ENCODE measurements at regions not wholly inside any gene's neighbourhood (a gene's known extent, or its start where the extent isn't known, plus 50 kb on each side); places are given as distances from the start of the nearest gene placed in this dataset.

DNA sequence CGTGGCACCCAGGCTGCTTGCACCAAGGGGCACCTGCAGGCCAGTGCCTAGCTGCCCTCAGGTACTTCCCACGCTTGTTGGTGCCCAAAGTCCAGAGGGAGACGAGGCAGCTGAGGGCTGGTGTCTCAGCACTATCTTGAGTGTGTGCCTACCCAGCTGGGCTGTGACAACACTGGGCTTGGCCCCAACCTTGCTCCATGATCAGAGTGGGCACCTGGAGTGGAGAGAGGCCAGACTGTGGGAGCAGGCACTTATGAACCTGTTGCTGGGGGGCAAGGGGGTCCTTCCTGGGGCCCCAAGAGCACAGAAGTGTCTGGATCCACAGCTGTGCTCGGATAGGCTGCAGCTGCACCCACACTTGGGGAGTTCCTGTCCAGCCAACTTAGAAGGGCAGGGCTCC is 314.7 kb downstream of the KCNJ2 start:
- no peak for DNase-seq (ENCODE audit: low read depth, low spot score)
- no peak overlapping the region for H3K4me3 ChIP-seq (ENCODE audit: low read depth in 2 of 2, low read length in 2 of 2)
- H3K27me3 ChIP-seq (ENCODE audit: control insufficient read depth, insufficient read depth, low read length): no peaks in the 10 kb centered on the region
- intact Hi-C loops (cut with micrococcal nuclease; ENCODE audit: unreplicated experiment): no loop called here
- TF ChIP-seq, protein P1, sequence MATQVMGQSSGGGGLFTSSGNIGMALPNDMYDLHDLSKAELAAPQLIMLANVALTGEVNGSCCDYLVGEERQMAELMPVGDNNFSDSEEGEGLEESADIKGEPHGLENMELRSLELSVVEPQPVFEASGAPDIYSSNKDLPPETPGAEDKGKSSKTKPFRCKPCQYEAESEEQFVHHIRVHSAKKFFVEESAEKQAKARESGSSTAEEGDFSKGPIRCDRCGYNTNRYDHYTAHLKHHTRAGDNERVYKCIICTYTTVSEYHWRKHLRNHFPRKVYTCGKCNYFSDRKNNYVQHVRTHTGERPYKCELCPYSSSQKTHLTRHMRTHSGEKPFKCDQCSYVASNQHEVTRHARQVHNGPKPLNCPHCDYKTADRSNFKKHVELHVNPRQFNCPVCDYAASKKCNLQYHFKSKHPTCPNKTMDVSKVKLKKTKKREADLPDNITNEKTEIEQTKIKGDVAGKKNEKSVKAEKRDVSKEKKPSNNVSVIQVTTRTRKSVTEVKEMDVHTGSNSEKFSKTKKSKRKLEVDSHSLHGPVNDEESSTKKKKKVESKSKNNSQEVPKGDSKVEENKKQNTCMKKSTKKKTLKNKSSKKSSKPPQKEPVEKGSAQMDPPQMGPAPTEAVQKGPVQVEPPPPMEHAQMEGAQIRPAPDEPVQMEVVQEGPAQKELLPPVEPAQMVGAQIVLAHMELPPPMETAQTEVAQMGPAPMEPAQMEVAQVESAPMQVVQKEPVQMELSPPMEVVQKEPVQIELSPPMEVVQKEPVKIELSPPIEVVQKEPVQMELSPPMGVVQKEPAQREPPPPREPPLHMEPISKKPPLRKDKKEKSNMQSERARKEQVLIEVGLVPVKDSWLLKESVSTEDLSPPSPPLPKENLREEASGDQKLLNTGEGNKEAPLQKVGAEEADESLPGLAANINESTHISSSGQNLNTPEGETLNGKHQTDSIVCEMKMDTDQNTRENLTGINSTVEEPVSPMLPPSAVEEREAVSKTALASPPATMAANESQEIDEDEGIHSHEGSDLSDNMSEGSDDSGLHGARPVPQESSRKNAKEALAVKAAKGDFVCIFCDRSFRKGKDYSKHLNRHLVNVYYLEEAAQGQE (IDR thresholded peaks at IDR 0.05; ENCODE audit: insufficient read depth in 1 of 2, low read depth in 2 of 2, low read length in 1 of 2): no peak
- TF ChIP-seq SIN3A (IDR thresholded peaks at IDR 0.05; ENCODE audit: borderline replicate concordance, insufficient read depth, low read depth, low read length): no peak
- TF ChIP-seq, protein P2, sequence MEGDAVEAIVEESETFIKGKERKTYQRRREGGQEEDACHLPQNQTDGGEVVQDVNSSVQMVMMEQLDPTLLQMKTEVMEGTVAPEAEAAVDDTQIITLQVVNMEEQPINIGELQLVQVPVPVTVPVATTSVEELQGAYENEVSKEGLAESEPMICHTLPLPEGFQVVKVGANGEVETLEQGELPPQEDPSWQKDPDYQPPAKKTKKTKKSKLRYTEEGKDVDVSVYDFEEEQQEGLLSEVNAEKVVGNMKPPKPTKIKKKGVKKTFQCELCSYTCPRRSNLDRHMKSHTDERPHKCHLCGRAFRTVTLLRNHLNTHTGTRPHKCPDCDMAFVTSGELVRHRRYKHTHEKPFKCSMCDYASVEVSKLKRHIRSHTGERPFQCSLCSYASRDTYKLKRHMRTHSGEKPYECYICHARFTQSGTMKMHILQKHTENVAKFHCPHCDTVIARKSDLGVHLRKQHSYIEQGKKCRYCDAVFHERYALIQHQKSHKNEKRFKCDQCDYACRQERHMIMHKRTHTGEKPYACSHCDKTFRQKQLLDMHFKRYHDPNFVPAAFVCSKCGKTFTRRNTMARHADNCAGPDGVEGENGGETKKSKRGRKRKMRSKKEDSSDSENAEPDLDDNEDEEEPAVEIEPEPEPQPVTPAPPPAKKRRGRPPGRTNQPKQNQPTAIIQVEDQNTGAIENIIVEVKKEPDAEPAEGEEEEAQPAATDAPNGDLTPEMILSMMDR (IDR thresholded peaks at IDR 0.05): no peak
- no peak for TF ChIP-seq TCF7L2 (IDR thresholded peaks at IDR 0.05; ENCODE audit: low read depth, low read length)
- no peak for TF ChIP-seq POLR2AphosphoS5 (IDR thresholded peaks at IDR 0.05; ENCODE audit: low read depth, low read length)
- no peaks in the 10 kb centered on the region for H3K4me1 ChIP-seq (ENCODE audit: control insufficient read depth, insufficient read depth, low read length)
- no peaks in the 10 kb centered on the region for H3K36me3 ChIP-seq (ENCODE audit: control insufficient read depth, insufficient read depth, low read length)
- CTCF ChIA-PET: no interaction called here
- in situ Hi-C loops (cut with HindIII; ENCODE audit: low pct_unique_long_range_greater_than_20kb, low sequenced_read_pairs): no loop called here
- no TSS peak for BruUV-seq (replicated peaks)
- POLR2A ChIA-PET: no interaction called here
- H3K9me3 ChIP-seq (ENCODE audit: control insufficient read depth, insufficient read depth, low read depth, low read length): no peaks in the 10 kb centered on the region
- ATAC-seq: no peak
- H3K27ac ChIP-seq (ENCODE audit: low read length): no peak overlapping the region

DNA sequence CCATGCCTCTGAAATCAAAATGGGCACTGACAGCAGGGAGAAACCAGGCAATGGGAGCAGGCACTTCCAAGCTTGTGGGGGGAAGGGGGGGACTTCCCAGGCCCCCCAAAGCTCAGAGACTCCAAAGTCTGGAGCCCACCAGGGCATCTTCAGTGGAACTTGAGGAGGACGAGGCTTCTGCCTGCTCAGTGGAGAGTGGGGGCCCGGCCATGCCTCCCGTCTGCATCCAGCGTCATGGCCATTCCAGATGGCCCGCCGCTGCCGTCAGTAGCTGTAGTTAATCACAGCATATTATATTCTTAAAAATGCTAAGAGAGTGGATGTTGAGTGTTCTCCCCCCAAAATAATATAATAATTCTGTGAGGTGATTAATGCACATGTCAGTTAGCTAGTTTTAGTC is 315.2 kb downstream of the KCNJ2 start:
- H3K9me3 ChIP-seq (ENCODE audit: control insufficient read depth, insufficient read depth, low read depth, low read length): no peaks in the 10 kb centered on the region
- H3K27me3 ChIP-seq (ENCODE audit: control insufficient read depth, insufficient read depth, low read length): no peaks in the 10 kb centered on the region
- CTCF ChIA-PET: no interaction called here
- no TSS peak for BruUV-seq (replicated peaks)
- POLR2A ChIA-PET: no interaction called here
- no peaks in the 10 kb centered on the region for H3K4me1 ChIP-seq (ENCODE audit: control insufficient read depth, insufficient read depth, low read length)
- TF ChIP-seq SIN3A (IDR thresholded peaks at IDR 0.05; ENCODE audit: borderline replicate concordance, insufficient read depth, low read depth, low read length) (no peak), POLR2AphosphoS5 (IDR thresholded peaks at IDR 0.05; ENCODE audit: low read depth, low read length) (no peak), TCF7L2 (IDR thresholded peaks at IDR 0.05; ENCODE audit: low read depth, low read length) (no peak)
- TF ChIP-seq, protein P2 (IDR thresholded peaks at IDR 0.05): no peak
- TF ChIP-seq, protein P1 (IDR thresholded peaks at IDR 0.05; ENCODE audit: insufficient read depth in 1 of 2, low read depth in 2 of 2, low read length in 1 of 2): no peak
- H3K27ac ChIP-seq (ENCODE audit: low read length): no peak overlapping the region
- no peak for ATAC-seq
- intact Hi-C loops (cut with micrococcal nuclease; ENCODE audit: unreplicated experiment): no loop called here
- H3K4me3 ChIP-seq (ENCODE audit: low read depth in 2 of 2, low read length in 2 of 2): no peak overlapping the region
- no peaks in the 10 kb centered on the region for H3K36me3 ChIP-seq (ENCODE audit: control insufficient read depth, insufficient read depth, low read length)
- no peak for DNase-seq (ENCODE audit: low read depth, low spot score)
- in situ Hi-C loops (cut with HindIII; ENCODE audit: low pct_unique_long_range_greater_than_20kb, low sequenced_read_pairs): no loop called here

Measured in Panc1 (cell line).